NB4 (cell line): ENCODE measurements at regions not wholly inside any gene's neighbourhood (a gene's known extent, or its start where the extent isn't known, plus 50 kb on each side); places are given as distances from the start of the nearest gene placed in this dataset.

Source experiments
- DNase-seq: peaks from one replicate; pipeline ENCODE4 v3.0.0; 2010; ENCODE audit warnings: low read depth
- H3K4me3 ChIP-seq: one replicate; pipeline ENCODE4 v1.5.1; 2011; ENCODE audit warnings: mild to moderate bottlenecking, low read depth, low read length, moderate library complexity
- CTCF ChIP-seq: IDR thresholded peaks from one replicate; pipeline ENCODE4 v1.5.1; 2012; ENCODE audit warnings: low read depth, low read length
- MAX ChIP-seq: IDR thresholded peaks from 2 replicates; pipeline ENCODE4 v1.6.1; 2011; ENCODE audit warnings: low read depth, low read length
- MYC ChIP-seq: IDR thresholded peaks from 2 replicates; pipeline ENCODE4 v1.6.1; 2011; ENCODE audit warnings: low read depth, low read length
- POLR2A ChIP-seq: IDR thresholded peaks from 2 replicates; pipeline ENCODE4 v1.6.1; 2011; ENCODE audit warnings: mild to moderate bottlenecking; ENCODE audit not compliant: insufficient read length; ENCODE audit errors: extremely low read depth

- peak; percentile 25 for DNase-seq
- no peak overlapping the region for H3K4me3 ChIP-seq
- TF ChIP-seq MYC (no peak), POLR2A (no peak), MAX (no peak), CTCF (no peak)
Measured at GRCh38 chrX:39802354-39802753, 295.4 kb downstream of the BCOR start.

- TF ChIP-seq MYC (no peak), MAX (no peak), POLR2A (no peak), CTCF (no peak)
- H3K4me3 ChIP-seq: no peak overlapping the region
- DNase-seq: no peak
Measured at GRCh38 chrX:39802908-39803307, 294.9 kb downstream of the BCOR start.

- no peak for DNase-seq
- TF ChIP-seq MAX (no peak), CTCF (no peak), POLR2A (no peak), MYC (no peak)
- no peak overlapping the region for H3K4me3 ChIP-seq
Measured at GRCh38 chrX:39805022-39805421, 292.7 kb downstream of the BCOR start.

- DNase-seq: no peak
- no peak overlapping the region for H3K4me3 ChIP-seq
- TF ChIP-seq MYC (no peak), MAX (no peak)
Measured at GRCh38 chrX:39805825-39806224, 291.9 kb downstream of the BCOR start.

GRCh38 chrX:39808471-39808917 lies 289.3 kb downstream of the BCOR start:
- no peak overlapping the region for H3K4me3 ChIP-seq
- TF ChIP-seq CTCF (no peak), MYC (no peak), MAX (no peak), POLR2A (no peak)
- DNase-seq: no peak

- TF ChIP-seq MAX: no peak
- no peak for TF ChIP-seq POLR2A
- TF ChIP-seq MYC: no peak
- no peak for TF ChIP-seq CTCF
- DNase-seq: peak; percentile 41
- no peak overlapping the region for H3K4me3 ChIP-seq
Measured at GRCh38 chrX:39809331-39809730, 288.4 kb downstream of the BCOR start.
